ENCODE measurements at regions not wholly inside any gene's neighbourhood (a gene's known extent, or its start where the extent isn't known, plus 50 kb on each side); places are given as distances from the start of the nearest gene placed in this dataset.

- DNase-seq: no peak
Measured at GRCh38 chr11:62026739-62027370, 59.4 kb upstream of the FTH1 start.

DNA sequence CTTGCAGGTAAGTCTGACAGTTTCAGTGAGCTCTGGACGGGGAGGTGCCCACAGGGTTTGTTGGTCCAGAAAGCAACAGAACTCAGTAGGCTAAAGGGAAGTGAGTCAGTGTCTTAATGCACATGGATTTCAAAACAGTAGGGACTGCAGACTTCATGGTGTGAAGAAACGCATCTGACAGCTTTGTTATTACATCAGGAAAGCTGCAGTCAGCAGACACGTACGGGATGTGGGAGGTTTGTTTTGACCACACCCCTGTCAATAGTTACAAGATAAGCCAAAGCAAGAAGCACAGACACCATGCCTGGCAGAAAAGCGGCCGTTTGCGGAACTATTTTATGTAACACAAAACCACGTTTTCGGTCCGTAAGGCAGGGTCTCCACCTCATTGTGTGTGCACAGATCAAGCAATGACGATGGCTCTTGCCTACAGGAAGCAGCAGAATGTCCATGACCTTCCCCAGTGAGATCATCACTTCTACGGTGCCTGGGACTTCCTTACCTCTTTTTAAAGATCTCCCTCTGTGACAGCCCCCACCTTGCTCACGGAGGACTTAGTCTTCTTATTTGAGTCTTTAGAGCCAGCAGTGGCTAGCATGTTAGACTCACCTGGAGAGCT is 58.2 kb upstream of the FTH1 start:
- DNase-seq: peak; percentile 47

DNA sequence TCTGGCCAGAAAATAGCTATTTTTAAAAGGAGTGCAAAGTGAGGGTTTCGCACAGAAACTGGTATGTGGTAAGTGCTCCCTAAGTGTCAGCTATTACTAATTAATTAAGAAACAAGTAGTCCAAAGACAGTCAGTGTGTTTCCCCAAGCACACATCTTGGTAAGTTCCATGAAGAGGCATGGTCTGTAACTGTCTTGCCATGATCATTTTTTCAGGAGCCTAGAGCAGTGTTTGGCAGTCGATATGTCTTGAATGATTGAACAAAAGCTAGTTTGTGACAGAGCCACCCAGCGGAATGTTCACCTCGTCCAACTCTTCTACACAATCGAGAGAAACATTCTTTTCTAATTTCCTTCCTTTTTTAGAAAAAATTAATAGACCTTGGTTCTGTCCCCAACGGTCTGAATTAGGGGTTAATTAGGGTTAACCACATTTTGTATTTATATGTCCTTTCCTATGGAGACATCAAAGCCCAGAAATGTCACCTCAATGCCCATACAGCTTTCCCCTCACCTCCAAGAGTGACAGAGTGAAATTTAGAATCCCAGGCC is 57.6 kb upstream of the FTH1 start:
- DNase-seq: no peak

DNA sequence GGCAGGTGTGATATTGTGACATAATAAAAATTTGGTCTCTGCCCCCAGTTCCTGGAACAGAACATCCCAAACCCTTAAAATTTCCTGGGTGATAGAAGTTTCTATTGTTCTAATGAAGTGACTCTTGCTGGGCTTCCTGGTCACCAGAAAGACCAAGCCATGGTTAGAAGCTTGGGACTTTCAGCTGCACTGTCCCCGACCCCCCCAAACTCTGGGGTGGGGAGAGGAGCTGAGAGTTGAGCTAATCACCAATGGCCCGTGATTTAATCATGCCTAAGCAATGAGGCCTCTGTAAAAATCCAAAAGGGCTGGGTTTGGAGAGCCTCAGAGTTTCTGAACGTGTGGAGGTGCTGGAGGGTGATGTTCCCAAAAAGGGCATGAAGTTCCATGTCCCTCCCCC is 54.8 kb upstream of the FTH1 start:
- DNase-seq: no peak

GRCh38 chr11:62020661-62021060 is 53.2 kb upstream of the FTH1 start:
- no peak for DNase-seq

GRCh38 chr11:62018981-62019664 is 51.7 kb upstream of the FTH1 start:
- no peak for DNase-seq

GRCh38 chr11:62017878-62018655 is 50.6 kb upstream of the FTH1 start:
- DNase-seq: no peak
